SK-N-SH treated with all-trans-retinoic acid at 6 μM for 48 hours (cell line): ENCODE measurements at regions not wholly inside any gene's neighbourhood (a gene's known extent, or its start where the extent isn't known, plus 50 kb on each side); places are given as distances from the start of the nearest gene placed in this dataset.

Experiments
- ATAC-seq: fragments of 200-7000 bp; cut with Tn5 transposase; 3 replicates; pipeline ENCODE4 v1.9.1; 2020; ENCODE audit warnings: mild to moderate bottlenecking, moderate library complexity
- ARNTL ChIP-seq: fragments of 450-650 bp; formaldehyde crosslinking; IDR thresholded peaks from 2 replicates; pipeline ENCODE4 v1.5.0; 2020; ENCODE audit warnings: low read depth, mild to moderate bottlenecking, moderate library complexity, borderline replicate concordance
- BACH2 ChIP-seq: fragments of 250-450 bp; sonication (Bioruptor Pico); IDR thresholded peaks from 2 replicates; pipeline ENCODE4 v1.9.0; 2021; ENCODE audit warnings: mild to moderate bottlenecking, borderline replicate concordance
- ESRRG ChIP-seq: fragments of 250-450 bp; sonication (Bioruptor Pico); IDR thresholded peaks from 2 replicates; pipeline ENCODE4 v1.6.1; 2021; ENCODE audit warnings: mild to moderate bottlenecking
- GLIS3 ChIP-seq: fragments of 250-450 bp; sonication (Bioruptor Pico); IDR thresholded peaks from 2 replicates; pipeline ENCODE4 v1.5.0; 2020; ENCODE audit warnings: mild to moderate bottlenecking, moderate library complexity
- ISL1 ChIP-seq: fragments of 250-450 bp; sonication (Bioruptor Pico); IDR thresholded peaks from 2 replicates; pipeline ENCODE4 v2.1.2; 2022; ENCODE audit warnings: mild to moderate bottlenecking, moderate library complexity
- OSR1 ChIP-seq: fragments of 250-450 bp; sonication (Bioruptor Pico); IDR thresholded peaks from 2 replicates; pipeline ENCODE4 v1.8.0; 2022; ENCODE audit warnings: moderate library complexity, mild to moderate bottlenecking, inconsistent platforms
- PPARA ChIP-seq: fragments of 250-450 bp; sonication (Bioruptor Pico); IDR thresholded peaks from 2 replicates; pipeline ENCODE4 v1.5.0; 2020; ENCODE audit warnings: mild to moderate bottlenecking, borderline replicate concordance
- SNAI2 ChIP-seq: fragments of 250-450 bp; sonication (Bioruptor Pico); IDR thresholded peaks from 2 replicates; pipeline ENCODE4 v1.5.0; 2020; ENCODE audit warnings: mild to moderate bottlenecking, moderate library complexity
- TCF4 ChIP-seq: fragments of 250-450 bp; sonication (Bioruptor Pico); IDR thresholded peaks from 2 replicates; pipeline ENCODE4 v1.8.0; 2021; ENCODE audit warnings: mild to moderate bottlenecking, moderate library complexity, borderline replicate concordance
- TOX ChIP-seq: fragments of 250-450 bp; sonication (Bioruptor Pico); IDR thresholded peaks from 2 replicates; pipeline ENCODE4 v1.8.0; 2021; ENCODE audit warnings: mild to moderate bottlenecking, moderate library complexity, borderline replicate concordance
- TSHZ2 ChIP-seq: fragments of 250-450 bp; sonication (Bioruptor Pico); IDR thresholded peaks from 2 replicates; pipeline ENCODE4 v1.5.0; 2020; ENCODE audit warnings: mild to moderate bottlenecking, moderate library complexity
- ZC3H10 ChIP-seq: fragments of 250-450 bp; sonication (Bioruptor Pico); IDR thresholded peaks from 2 replicates; pipeline ENCODE4 v1.5.1; 2021; ENCODE audit warnings: mild to moderate bottlenecking, moderate library complexity
- ZFP3 ChIP-seq: fragments of 250-450 bp; sonication (Bioruptor Pico); IDR thresholded peaks from 2 replicates; pipeline ENCODE4 v1.5.0; 2020; ENCODE audit warnings: mild to moderate bottlenecking, moderate library complexity
- ZFP30 ChIP-seq: fragments of 450-650 bp; formaldehyde crosslinking; IDR thresholded peaks from 2 replicates; pipeline ENCODE4 v1.5.0; 2022; ENCODE audit warnings: mild to moderate bottlenecking, moderate library complexity
- ZNF565 ChIP-seq: fragments of 450-650 bp; formaldehyde crosslinking; conservative IDR thresholded peaks from 2 replicates; pipeline ENCODE4 v1.5.0; 2020; ENCODE audit warnings: low read depth, mild to moderate bottlenecking, moderate library complexity
- ZNF70 ChIP-seq: fragments of 450-650 bp; formaldehyde crosslinking; IDR thresholded peaks from 2 replicates; pipeline ENCODE4 v1.5.0; 2020; ENCODE audit warnings: mild to moderate bottlenecking, moderate library complexity
- ZNF8 ChIP-seq: fragments of 450-650 bp; formaldehyde crosslinking; IDR thresholded peaks from 2 replicates; pipeline ENCODE4 v1.5.0; 2020; ENCODE audit warnings: mild to moderate bottlenecking, moderate library complexity
- TF ChIP-seq, protein P1 (sequence below): fragments of 250-450 bp; sonication (Bioruptor Pico); IDR thresholded peaks from 2 replicates; pipeline ENCODE4 v1.5.1; 2021; ENCODE audit warnings: mild to moderate bottlenecking, moderate library complexity
- TF ChIP-seq, protein P2 (sequence below): fragments of 250-450 bp; sonication (Bioruptor Pico); IDR thresholded peaks from 2 replicates; pipeline ENCODE4 v1.5.1; 2020; ENCODE audit warnings: low read depth, mild to moderate bottlenecking, moderate library complexity
- TF ChIP-seq, protein P3 (sequence below): fragments of 250-450 bp; sonication (Bioruptor Pico); IDR thresholded peaks from 2 replicates; pipeline ENCODE4 v1.8.0; 2020; ENCODE audit warnings: mild to moderate bottlenecking, moderate library complexity, borderline replicate concordance
- TF ChIP-seq, protein P4 (sequence below): fragments of 250-450 bp; sonication (Bioruptor Pico); IDR thresholded peaks from 2 replicates; pipeline ENCODE4 v1.8.0; 2021; ENCODE audit warnings: low read depth, mild to moderate bottlenecking, moderate library complexity, borderline replicate concordance

DNA sequence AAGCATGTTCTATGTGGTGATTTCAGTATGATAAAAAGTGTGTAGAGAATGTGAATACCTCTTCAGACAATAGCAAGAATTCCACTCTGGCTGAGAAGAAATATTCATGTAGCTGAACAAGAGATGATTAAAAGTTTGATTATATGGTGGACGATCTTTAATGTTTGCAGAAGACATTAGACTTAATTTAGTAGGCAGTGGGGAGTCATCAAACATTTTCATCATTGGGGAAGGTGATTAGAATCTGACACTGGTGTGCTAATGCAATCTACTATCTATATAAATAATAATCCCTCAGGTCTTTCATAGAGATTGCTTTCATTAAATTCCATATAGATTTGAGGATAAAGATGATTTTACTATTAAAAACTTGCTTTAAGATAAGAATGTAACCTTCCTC lies 761.0 kb downstream of the SOCS6 start (continued):
- no peak for TF ChIP-seq TCF4

- TF ChIP-seq ZFP3 (CRISPR knock-in tag) (no peak), ESRRG (CRISPR knock-in tag) (no peak), ZC3H10 (CRISPR knock-in tag) (no peak), BACH2 (no peak), OSR1 (CRISPR knock-in tag) (no peak), TSHZ2 (CRISPR knock-in tag) (no peak), ZFP30 (CRISPR knock-in tag) (no peak), ZNF565 (CRISPR knock-in tag) (no peak), TCF4 (no peak), TOX (CRISPR knock-in tag) (no peak), GLIS3 (CRISPR knock-in tag) (no peak), SNAI2 (CRISPR knock-in tag) (no peak), PPARA (CRISPR knock-in tag) (no peak), ZNF70 (CRISPR knock-in tag) (no peak)
- TF ChIP-seq, protein P1, sequence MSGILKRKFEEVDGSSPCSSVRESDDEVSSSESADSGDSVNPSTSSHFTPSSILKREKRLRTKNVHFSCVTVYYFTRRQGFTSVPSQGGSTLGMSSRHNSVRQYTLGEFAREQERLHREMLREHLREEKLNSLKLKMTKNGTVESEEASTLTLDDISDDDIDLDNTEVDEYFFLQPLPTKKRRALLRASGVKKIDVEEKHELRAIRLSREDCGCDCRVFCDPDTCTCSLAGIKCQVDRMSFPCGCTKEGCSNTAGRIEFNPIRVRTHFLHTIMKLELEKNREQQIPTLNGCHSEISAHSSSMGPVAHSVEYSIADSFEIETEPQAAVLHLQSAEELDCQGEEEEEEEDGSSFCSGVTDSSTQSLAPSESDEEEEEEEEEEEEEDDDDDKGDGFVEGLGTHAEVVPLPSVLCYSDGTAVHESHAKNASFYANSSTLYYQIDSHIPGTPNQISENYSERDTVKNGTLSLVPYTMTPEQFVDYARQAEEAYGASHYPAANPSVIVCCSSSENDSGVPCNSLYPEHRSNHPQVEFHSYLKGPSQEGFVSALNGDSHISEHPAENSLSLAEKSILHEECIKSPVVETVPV: no peak
- TF ChIP-seq, protein P2, sequence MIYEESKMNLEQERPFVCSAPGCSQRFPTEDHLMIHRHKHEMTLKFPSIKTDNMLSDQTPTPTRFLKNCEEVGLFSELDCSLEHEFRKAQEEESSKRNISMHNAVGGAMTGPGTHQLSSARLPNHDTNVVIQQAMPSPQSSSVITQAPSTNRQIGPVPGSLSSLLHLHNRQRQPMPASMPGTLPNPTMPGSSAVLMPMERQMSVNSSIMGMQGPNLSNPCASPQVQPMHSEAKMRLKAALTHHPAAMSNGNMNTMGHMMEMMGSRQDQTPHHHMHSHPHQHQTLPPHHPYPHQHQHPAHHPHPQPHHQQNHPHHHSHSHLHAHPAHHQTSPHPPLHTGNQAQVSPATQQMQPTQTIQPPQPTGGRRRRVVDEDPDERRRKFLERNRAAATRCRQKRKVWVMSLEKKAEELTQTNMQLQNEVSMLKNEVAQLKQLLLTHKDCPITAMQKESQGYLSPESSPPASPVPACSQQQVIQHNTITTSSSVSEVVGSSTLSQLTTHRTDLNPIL (CRISPR knock-in tag): no peak
- TF ChIP-seq, protein P3, sequence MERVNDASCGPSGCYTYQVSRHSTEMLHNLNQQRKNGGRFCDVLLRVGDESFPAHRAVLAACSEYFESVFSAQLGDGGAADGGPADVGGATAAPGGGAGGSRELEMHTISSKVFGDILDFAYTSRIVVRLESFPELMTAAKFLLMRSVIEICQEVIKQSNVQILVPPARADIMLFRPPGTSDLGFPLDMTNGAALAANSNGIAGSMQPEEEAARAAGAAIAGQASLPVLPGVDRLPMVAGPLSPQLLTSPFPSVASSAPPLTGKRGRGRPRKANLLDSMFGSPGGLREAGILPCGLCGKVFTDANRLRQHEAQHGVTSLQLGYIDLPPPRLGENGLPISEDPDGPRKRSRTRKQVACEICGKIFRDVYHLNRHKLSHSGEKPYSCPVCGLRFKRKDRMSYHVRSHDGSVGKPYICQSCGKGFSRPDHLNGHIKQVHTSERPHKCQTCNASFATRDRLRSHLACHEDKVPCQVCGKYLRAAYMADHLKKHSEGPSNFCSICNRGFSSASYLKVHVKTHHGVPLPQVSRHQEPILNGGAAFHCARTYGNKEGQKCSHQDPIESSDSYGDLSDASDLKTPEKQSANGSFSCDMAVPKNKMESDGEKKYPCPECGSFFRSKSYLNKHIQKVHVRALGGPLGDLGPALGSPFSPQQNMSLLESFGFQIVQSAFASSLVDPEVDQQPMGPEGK: no peak
- TF ChIP-seq, protein P4, sequence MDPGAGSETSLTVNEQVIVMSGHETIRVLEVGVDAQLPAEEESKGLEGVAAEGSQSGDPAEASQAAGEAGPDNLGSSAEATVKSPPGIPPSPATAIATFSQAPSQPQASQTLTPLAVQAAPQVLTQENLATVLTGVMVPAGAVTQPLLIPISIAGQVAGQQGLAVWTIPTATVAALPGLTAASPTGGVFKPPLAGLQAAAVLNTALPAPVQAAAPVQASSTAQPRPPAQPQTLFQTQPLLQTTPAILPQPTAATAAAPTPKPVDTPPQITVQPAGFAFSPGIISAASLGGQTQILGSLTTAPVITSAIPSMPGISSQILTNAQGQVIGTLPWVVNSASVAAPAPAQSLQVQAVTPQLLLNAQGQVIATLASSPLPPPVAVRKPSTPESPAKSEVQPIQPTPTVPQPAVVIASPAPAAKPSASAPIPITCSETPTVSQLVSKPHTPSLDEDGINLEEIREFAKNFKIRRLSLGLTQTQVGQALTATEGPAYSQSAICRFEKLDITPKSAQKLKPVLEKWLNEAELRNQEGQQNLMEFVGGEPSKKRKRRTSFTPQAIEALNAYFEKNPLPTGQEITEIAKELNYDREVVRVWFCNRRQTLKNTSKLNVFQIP (CRISPR knock-in tag): no peak
- no peak for ATAC-seq
Observed at GRCh38 chr18:71047882-71048281, 759.0 kb downstream of the SOCS6 start.

DNA sequence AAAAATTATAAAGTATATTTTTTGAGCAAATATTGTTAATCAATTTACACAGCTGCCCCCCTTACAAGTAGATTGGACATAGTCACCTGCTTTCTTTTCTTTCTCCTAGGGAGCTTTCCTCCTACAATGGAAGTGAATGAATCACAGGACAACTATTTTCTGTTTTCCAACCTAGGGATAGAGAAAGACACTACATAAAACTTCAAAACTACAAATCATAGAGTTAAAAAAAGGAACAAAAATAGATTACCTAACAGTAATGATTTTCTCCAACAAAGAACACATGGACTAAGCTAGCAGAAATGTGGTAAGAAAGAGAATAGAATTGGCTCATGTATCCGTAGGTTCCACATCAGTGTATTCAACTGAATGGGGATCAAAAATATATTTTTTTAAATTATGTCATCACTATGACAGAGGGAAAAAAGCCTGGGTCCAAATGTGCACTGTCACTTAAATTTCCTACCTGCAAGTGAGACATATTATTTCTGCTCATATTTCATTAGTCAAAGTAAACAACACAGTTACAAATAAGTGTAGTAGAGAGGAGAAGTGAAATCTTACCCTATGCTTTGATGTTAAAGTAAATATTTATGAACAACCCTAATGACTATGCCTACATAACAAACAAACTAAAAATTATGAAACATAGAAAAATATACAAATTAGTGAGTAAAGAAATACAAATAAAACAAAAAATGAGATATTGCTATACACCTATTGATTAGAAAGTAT lies 756.7 kb downstream of the SOCS6 start:
- TF ChIP-seq TSHZ2 (CRISPR knock-in tag) (no peak), ZFP3 (CRISPR knock-in tag) (no peak), TCF4 (no peak), ZNF8 (CRISPR knock-in tag) (no peak), ESRRG (CRISPR knock-in tag) (no peak), ARNTL (CRISPR knock-in tag) (no peak), SNAI2 (CRISPR knock-in tag) (no peak), ISL1 (CRISPR knock-in tag) (no peak), BACH2 (no peak), OSR1 (CRISPR knock-in tag) (no peak), ZNF70 (CRISPR knock-in tag) (no peak)
- TF ChIP-seq, protein P2 (CRISPR knock-in tag): no peak
- TF ChIP-seq, protein P4 (CRISPR knock-in tag): no peak
- no peak for ATAC-seq
